OCI-LY7 (cell line): ENCODE measurements at regions not wholly inside any gene's neighbourhood (a gene's known extent, or its start where the extent isn't known, plus 50 kb on each side); places are given as distances from the start of the nearest gene placed in this dataset.

Experiments used
- BruUV-seq: library from RNA; stranded (reverse); fragments of 400-500 nt; replicated peaks from 2 replicates; lab custom pipeline; 2021; lab: Mats Ljungman, UMichigan
- CTCF ChIA-PET: fragments of 300-600 bp; sonication (Branson Sonifier 250); formaldehyde crosslinking; loops from one replicate; lab custom pipeline; 2022; ENCODE audit warnings: antibody characterized with exemption; ENCODE audit not compliant: unreplicated experiment; lab: Charles Lee
- POLR2A ChIA-PET: fragments of 300-600 bp; sonication (Branson Sonifier 250); formaldehyde crosslinking; loops from one replicate; lab custom pipeline; 2022; ENCODE audit warnings: antibody characterized with exemption; lab: Charles Lee
- DNase-seq: peaks from one replicate; pipeline ENCODE4 v3.0.0-alpha.2; 2015; ENCODE audit warnings: low spot score
- H2AFZ ChIP-seq: fragments of 200-600 bp; sonication (generic), shearing (Covaris generic); 2 replicates; pipeline ENCODE4 v1.6.1; 2014; ENCODE audit warnings: mild to moderate bottlenecking, antibody characterized with exemption, low read length, moderate library complexity
- H3K27ac ChIP-seq: fragments of 200-600 bp; sonication (generic); 2 replicates; pipeline ENCODE4 v1.5.1; 2014; ENCODE audit warnings: mixed run types, low read depth, mild to moderate bottlenecking, moderate library complexity, low read length, inconsistent platforms; ENCODE audit not compliant: poor library complexity, severe bottlenecking
- H3K36me3 ChIP-seq: fragments of 200-600 bp; sonication (generic); 2 replicates; pipeline ENCODE4 v1.6.1; 2014; ENCODE audit warnings: mild to moderate bottlenecking, antibody characterized with exemption, low read length, moderate library complexity, mixed read lengths; ENCODE audit not compliant: insufficient read depth
- H3K4me1 ChIP-seq: fragments of 200-600 bp; sonication (generic); 2 replicates; pipeline ENCODE4 v1.5.1; 2014; ENCODE audit warnings: mild to moderate bottlenecking, low read length; ENCODE audit not compliant: insufficient read depth, poor library complexity, severe bottlenecking
- H3K4me2 ChIP-seq: fragments of 200-600 bp; sonication (generic); 2 replicates; pipeline ENCODE4 v1.6.1; 2014; ENCODE audit warnings: mild to moderate bottlenecking, low read length
- H3K4me3 ChIP-seq: fragments of 200-600 bp; sonication (generic); 2 replicates; pipeline ENCODE4 v1.5.1; 2014; ENCODE audit warnings: mild to moderate bottlenecking, low read depth, low read length; ENCODE audit not compliant: poor library complexity, severe bottlenecking
- H3K79me2 ChIP-seq: fragments of 200-600 bp; sonication (generic); 2 replicates; pipeline ENCODE4 v1.6.1; 2016; ENCODE audit warnings: low read depth, mild to moderate bottlenecking, low read length, moderate library complexity, mixed read lengths; ENCODE audit not compliant: insufficient read depth
- H3K9me2 ChIP-seq: fragments of 200-600 bp; sonication (generic); 2 replicates; pipeline ENCODE4 v1.6.1; 2016; ENCODE audit warnings: mild to moderate bottlenecking, low read length, mixed read lengths; ENCODE audit not compliant: insufficient read depth
- H3K9me3 ChIP-seq: fragments of 200-600 bp; sonication (generic); 2 replicates; pipeline ENCODE4 v1.6.1; 2014; ENCODE audit warnings: mild to moderate bottlenecking, mixed run types, low read length, mixed read lengths
- H4K20me1 ChIP-seq: fragments of 200-600 bp; sonication (generic); 2 replicates; pipeline ENCODE4 v1.6.1; 2014; ENCODE audit warnings: mild to moderate bottlenecking, antibody characterized with exemption, low read length, moderate library complexity, mixed read lengths; ENCODE audit not compliant: insufficient read depth
- EZH2phosphoT487 ChIP-seq: fragments of 200-600 bp; sonication (generic); IDR thresholded peaks from 2 replicates; pipeline ENCODE4 v1.6.1; 2018; ENCODE audit warnings: low read depth, borderline replicate concordance, mild to moderate bottlenecking, mixed run types, antibody characterized with exemption, low read length, moderate library complexity, mixed read lengths
- intact Hi-C: fragments of 100-400 bp; cut with micrococcal nuclease; formaldehyde crosslinking; loops from one replicate; pipeline ENCODE4 v1.10.0; 2022; ENCODE audit not compliant: unreplicated experiment
- TF ChIP-seq, protein P1 (sequence below): fragments of 200-600 bp; sonication (generic); conservative IDR thresholded peaks from 2 replicates; pipeline ENCODE4 v1.5.1; 2014; ENCODE audit warnings: mild to moderate bottlenecking, antibody characterized with exemption, low read length, moderate library complexity, mixed read lengths

GRCh38 chr6:113055061-113055460 lies 707.9 kb downstream of the RFPL4B start:
- Histone ChIP-seq H3K36me3 (no peaks in the 10 kb centered on the region), H3K4me2 (no peak overlapping the region), H3K9me3 (no peaks in the 10 kb centered on the region), H3K27ac (no peak overlapping the region), H4K20me1 (no peaks in the 10 kb centered on the region), H3K4me3 (no peak overlapping the region), H3K79me2 (no peaks in the 10 kb centered on the region), H3K4me1 (no peaks in the 10 kb centered on the region), H2AFZ (no peak overlapping the region), H3K9me2 (no peaks in the 10 kb centered on the region)
- POLR2A ChIA-PET = interaction anchor here (1.3 kb wide), 1 partner anchor 10 kb away, joined by 3 read pairs; no protein-coding TSS in a partner anchor
- no TSS peak for BruUV-seq
- CTCF ChIA-PET = no interaction called here
- no peak for TF ChIP-seq EZH2phosphoT487
- TF ChIP-seq, protein P1, sequence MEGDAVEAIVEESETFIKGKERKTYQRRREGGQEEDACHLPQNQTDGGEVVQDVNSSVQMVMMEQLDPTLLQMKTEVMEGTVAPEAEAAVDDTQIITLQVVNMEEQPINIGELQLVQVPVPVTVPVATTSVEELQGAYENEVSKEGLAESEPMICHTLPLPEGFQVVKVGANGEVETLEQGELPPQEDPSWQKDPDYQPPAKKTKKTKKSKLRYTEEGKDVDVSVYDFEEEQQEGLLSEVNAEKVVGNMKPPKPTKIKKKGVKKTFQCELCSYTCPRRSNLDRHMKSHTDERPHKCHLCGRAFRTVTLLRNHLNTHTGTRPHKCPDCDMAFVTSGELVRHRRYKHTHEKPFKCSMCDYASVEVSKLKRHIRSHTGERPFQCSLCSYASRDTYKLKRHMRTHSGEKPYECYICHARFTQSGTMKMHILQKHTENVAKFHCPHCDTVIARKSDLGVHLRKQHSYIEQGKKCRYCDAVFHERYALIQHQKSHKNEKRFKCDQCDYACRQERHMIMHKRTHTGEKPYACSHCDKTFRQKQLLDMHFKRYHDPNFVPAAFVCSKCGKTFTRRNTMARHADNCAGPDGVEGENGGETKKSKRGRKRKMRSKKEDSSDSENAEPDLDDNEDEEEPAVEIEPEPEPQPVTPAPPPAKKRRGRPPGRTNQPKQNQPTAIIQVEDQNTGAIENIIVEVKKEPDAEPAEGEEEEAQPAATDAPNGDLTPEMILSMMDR = no peak
- DNase-seq = no peak
- intact Hi-C loops = no loop called here

GRCh38 chr6:113055998-113056397 lies 708.9 kb downstream of the RFPL4B start:
- H3K4me3 ChIP-seq = no peak overlapping the region
- no peak overlapping the region for H3K4me2 ChIP-seq
- ChIA-PET POLR2A (interaction anchor here (1.3 kb wide), 1 partner anchor 9 kb away, joined by 3 read pairs; no protein-coding TSS in a partner anchor), CTCF (no interaction called here)
- intact Hi-C loops = no loop called here
- H3K27ac ChIP-seq = no peak overlapping the region
- H3K79me2 ChIP-seq = no peaks in the 10 kb centered on the region
- H3K4me1 ChIP-seq = no peaks in the 10 kb centered on the region
- H2AFZ ChIP-seq = no peak overlapping the region
- no peak for DNase-seq
- H3K9me3 ChIP-seq = no peaks in the 10 kb centered on the region
- H3K36me3 ChIP-seq = no peaks in the 10 kb centered on the region
- TF ChIP-seq EZH2phosphoT487 = no peak
- TF ChIP-seq, protein P1 = no peak
- H3K9me2 ChIP-seq = no peaks in the 10 kb centered on the region
- no peaks in the 10 kb centered on the region for H4K20me1 ChIP-seq
- no TSS peak for BruUV-seq

DNA sequence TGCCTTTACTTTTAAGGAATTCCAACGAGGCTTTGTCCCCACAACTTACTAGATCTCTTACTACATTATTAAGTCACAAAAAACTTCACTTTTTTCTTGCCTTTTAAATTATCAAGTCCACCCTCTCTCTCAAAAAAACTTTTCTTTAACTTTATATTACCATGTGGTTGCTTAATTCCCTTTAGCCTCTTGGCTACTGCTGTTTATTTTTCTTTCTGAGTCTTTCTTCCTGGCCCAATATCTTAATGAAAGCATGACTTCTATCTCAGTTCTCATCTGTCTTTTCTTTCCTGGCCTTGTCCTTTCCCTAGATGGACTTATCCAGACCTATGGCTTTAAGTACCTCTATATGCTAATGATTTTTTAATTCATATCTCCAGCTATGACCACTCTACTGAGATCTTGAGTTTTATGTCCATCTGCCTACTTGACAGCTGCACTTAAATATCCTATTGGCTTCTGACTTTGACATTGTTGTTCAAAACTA lies 710.5 kb downstream of the RFPL4B start:
- Histone ChIP-seq H3K4me1 (no peaks in the 10 kb centered on the region), H3K9me3 (no peaks in the 10 kb centered on the region), H3K36me3 (no peaks in the 10 kb centered on the region), H2AFZ (no peak overlapping the region), H3K4me2 (no peak overlapping the region), H3K9me2 (no peaks in the 10 kb centered on the region), H3K27ac (no peak overlapping the region), H3K79me2 (no peaks in the 10 kb centered on the region), H3K4me3 (no peak overlapping the region), H4K20me1 (no peaks in the 10 kb centered on the region)
- no TSS peak for BruUV-seq
- ChIA-PET CTCF (interaction anchor here (0.6 kb wide), 1 partner anchor 467 kb away, joined by 3 read pairs; no protein-coding TSS in a partner anchor), POLR2A (no interaction called here)
- intact Hi-C loops = no loop called here
- DNase-seq = no peak
- no peak for TF ChIP-seq EZH2phosphoT487
- TF ChIP-seq, protein P1 = no peak
